ENCODE measurements at regions not wholly inside any gene's neighbourhood (a gene's known extent, or its start where the extent isn't known, plus 50 kb on each side); places are given as distances from the start of the nearest gene placed in this dataset.

GRCh38 chr13:63381078-63381859 lies 1965.6 kb upstream of the PCDH20 start:
- TF ChIP-seq YY1 (IDR thresholded peaks at IDR 0.05) (no peak), TAF1 (conservative IDR thresholded peaks at IDR 0.05) (no peak), ZBTB33 (IDR thresholded peaks at IDR 0.05) (no peak), SP1 (IDR thresholded peaks at IDR 0.05) (no peak), GABPA (IDR thresholded peaks at IDR 0.05 in 1 of 2, conservative IDR thresholded peaks at IDR 0.05 in 1 of 2) (no peak), EGR1 (IDR thresholded peaks at IDR 0.05; ENCODE audit: low read depth in 2 of 2) (no peak)
- TF ChIP-seq, protein P1, sequence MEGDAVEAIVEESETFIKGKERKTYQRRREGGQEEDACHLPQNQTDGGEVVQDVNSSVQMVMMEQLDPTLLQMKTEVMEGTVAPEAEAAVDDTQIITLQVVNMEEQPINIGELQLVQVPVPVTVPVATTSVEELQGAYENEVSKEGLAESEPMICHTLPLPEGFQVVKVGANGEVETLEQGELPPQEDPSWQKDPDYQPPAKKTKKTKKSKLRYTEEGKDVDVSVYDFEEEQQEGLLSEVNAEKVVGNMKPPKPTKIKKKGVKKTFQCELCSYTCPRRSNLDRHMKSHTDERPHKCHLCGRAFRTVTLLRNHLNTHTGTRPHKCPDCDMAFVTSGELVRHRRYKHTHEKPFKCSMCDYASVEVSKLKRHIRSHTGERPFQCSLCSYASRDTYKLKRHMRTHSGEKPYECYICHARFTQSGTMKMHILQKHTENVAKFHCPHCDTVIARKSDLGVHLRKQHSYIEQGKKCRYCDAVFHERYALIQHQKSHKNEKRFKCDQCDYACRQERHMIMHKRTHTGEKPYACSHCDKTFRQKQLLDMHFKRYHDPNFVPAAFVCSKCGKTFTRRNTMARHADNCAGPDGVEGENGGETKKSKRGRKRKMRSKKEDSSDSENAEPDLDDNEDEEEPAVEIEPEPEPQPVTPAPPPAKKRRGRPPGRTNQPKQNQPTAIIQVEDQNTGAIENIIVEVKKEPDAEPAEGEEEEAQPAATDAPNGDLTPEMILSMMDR (IDR thresholded peaks at IDR 0.05; ENCODE audit: low read depth, low read length, missing input control) = no peak

All from liver (tissue), 3 donors.